Brain pericyte (primary cell): ENCODE measurements at regions not wholly inside any gene's neighbourhood (a gene's known extent, or its start where the extent isn't known, plus 50 kb on each side); places are given as distances from the start of the nearest gene placed in this dataset.
"Not testable (repeated sequence)": the region's sequence is repeated elsewhere in the genome, so short reads cannot be mapped to it uniquely, and the experiment has no call there.

Experiments used
- DNase-seq: peaks from one replicate; pipeline ENCODE4 v3.0.0-alpha.2; 2012; ENCODE audit warnings: low read depth, low spot score

DNA sequence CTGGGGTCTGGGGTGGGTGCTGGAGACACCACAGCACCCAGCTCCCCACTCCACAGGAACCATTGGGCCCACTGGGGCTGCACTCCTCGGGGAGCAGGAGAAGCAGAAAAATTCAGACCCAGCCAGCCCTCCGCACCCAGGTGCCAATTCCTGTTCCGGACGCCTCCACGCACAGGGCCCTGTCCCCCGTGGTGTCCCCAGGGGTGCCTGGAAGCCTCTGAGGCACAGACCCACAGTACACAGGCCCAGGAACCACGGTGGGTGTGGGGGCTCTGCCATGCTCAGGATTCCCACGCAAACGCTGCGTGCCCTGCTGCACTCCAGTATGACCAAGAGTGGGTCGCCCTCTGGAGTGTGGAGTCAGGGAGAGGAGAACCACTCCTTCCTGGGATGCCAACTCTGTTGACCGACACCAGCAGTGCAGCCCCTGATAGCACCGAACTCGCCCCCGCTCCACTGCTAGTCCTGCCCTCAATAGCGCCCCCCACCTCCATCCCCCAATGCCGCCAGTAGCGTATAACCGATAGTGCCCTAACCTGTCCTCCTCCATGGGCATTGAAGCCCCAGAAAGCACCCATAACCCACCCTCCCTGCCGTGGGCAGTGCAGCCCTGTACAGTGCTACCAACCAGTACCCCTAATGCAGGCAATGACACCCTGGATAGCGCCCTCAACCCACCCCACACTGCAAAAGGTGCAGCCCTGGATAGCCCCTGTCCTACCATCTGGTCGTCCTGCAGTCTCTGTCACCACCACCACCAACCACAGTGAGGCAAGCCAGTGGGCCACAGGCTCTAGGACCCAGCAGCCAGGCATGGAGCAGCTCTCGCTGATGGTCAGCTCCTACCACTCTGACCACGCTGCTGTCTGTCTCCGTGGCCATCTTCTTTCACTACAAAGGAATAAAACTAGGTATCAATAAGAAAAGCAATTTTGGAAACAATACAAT lies 2877.2 kb downstream of the RPIA start:
- not testable (repeated sequence) for DNase-seq

DNA sequence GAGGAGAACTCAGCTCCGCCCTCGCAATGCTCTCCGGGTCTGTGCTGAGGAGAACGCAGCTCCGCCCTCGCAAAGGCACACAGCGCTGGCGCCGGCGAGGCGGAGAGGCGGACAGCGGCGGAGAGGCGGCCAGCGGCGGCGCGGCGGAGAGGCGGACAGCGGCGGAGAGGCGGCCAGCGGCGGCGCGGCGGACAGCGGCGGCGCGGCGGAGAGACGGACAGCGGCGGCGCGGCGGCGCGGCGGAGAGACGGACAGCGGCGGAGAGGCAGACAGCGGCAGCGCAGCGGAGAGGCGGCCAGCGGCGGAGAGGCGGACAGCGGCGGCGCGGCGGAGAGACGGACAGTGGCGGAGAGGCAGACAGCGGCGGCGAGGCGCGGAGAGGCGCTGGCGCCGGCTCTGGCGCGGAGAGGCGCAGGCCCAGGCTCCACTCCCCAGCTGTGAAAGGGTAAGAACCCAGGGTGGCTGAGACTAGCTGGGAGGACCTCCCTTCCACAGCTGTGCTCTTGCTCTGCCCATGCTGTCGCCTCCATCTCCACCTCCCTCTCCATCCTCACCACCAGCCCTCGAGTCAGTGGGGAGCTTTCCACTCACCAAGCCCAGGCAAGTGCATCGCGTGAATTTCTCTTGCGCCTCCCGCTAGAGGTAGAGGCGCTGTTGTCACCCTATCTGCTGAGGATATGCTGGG lies 2879.9 kb downstream of the RPIA start:
- not testable (repeated sequence) for DNase-seq

DNA sequence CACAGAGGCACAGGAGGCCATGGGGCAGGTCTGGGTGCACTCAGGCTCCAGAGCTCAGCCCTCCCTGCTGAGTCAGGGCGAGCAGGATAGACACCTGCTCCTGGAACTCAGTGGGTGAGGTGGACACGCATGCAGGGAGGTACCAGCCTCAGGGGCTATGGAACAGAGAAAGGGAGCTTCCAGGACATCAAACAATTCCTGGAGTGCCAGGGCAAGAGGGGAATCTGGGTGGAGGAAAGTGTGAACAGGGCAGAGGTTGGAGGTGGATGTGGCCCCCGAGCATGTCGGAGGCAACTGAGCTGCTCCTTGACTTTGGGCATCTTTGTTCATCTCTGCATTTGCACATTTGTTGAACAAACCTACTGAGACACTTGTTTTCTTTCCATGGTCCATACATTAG lies 2881.5 kb downstream of the RPIA start:
- not testable (repeated sequence) for DNase-seq

DNA sequence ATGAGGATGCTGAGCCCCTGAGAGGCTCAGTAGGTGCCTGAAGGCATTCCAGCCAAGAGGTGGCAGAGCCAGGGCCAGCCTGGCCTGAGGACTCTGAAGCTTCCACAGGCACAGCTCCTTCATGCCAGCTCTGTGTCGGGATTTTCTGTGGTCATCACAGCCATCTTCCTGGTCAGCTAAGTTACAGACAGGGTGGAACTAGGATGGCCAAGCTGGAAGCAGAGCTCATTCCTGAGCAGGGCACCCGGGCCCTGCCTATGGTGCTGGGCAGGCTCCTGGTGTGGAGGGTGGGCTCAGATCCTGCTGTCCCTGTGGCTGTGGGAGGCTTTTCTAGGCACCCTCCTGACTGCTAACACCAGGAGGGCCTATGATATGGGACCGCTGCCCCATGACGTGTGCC lies 2882.3 kb downstream of the RPIA start:
- DNase-seq, result not testable (repeated sequence)

DNA sequence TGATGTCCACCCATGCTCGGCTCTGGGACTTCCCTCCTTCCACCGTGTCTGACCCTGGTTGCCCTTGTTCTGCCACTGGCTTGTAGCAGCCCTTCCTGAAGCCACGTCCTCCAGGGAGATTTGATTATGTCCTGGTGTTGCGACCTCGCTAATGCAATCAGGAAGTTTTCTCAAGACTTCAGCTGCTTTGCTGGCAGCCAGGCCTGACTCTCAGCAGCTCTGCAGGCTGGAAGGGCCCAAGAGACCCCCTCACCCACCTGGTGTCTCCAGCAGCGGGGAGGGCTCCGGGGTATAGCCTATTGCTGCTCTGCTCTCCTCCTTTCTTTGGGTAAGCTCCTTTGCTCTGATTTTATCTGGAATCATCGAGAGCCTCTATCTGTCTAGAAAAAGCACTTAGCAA lies 2882.8 kb downstream of the RPIA start:
- DNase-seq, result not testable (repeated sequence)

DNA sequence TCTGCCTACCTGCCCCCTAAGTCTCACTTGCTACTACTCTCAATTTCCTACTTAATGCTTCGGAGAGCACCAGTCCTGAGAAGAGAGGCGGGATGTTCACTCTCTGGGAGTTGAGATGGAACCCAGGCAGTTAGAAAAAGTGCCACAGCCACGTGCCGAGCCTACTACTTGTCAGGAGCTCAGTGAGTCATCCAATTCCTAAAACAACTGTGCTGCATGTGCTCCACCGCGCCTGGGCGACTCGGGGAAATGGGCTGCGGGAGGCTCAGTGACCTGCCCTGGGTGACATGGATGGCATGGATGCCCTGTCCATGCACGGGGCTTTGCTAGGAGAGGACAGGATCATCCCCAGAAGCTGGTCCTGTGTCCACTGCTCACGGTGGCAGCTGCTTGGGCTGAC lies 2884.2 kb downstream of the RPIA start:
- not testable (repeated sequence) for DNase-seq

DNA sequence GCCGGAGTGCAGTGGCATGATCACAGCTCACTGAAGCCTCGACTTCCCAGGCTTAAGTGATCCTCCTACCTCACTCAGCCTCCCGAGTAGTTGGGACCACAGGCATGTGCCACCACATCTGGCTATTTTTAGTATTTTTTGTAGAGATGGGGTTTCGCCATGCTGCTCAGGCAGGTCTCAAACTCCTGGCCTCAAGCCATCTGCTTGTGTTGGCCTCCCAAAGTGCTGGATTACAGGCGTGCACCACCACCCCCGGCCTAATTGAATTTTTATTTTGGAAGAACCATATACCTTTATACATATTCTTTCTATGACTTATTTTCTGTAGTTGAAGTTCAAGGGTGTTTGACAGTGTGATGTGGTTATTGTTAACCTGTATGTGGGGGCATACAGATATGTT lies 2885.9 kb downstream of the RPIA start:
- not testable (repeated sequence) for DNase-seq

DNA sequence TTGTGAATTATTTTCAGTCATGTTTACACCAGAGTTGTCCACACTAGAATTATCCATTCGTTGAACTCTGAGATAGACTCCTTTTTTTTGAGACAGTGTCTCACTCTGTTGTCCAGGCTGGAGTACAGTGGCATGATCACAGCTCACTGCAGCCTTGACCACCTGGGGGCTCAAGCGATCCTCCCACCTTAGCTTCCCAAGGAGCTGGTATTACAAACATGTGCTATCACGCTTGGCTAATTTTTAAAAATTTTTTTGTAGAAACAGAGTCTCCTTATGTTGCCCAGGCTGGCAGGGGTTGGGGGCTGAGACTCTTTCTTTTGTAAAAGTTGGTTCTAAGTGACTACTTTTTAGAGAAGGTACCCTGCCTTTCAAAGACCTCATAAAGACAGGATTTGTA lies 2887.2 kb downstream of the RPIA start:
- not testable (repeated sequence) for DNase-seq

DNA sequence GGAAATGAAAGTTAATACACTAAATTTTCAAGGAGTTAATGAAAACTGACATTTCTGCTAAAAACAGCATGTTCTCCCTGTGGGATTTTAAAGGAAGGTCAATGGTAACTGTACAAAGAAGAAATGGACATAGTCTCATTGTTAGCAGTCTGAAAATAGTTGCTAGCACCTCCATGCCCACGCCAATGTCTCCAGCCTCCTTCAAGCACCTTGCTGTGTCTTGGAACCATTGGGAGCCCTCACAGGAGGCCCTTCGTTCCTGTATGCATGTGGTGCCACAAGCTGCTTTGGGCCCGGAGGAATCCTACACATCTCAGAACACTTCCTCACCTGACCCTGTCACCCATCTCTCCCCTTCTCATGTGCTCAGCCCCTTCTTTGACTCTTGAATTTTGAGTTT lies 2888.1 kb downstream of the RPIA start:
- DNase-seq, result not testable (repeated sequence)

DNA sequence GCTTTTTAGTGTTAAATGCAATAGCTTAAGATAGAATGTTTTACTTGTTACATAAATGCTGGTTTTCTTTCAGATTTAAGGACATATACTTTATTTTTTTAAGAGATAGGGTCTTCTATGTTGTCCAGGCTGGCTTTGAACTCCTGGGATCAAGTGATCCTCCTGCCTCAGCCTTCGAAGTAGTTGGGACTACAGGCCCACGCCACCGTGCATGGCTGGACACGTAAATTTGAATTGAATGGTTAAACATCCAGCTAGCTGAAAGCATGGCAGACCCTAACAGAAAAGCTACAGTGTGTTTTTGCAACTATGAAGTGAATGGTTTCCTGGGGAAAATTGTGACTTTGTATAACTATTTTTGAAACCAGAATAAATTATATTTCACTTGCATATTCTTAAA lies 2888.6 kb downstream of the RPIA start:
- DNase-seq, result not testable (repeated sequence)

DNA sequence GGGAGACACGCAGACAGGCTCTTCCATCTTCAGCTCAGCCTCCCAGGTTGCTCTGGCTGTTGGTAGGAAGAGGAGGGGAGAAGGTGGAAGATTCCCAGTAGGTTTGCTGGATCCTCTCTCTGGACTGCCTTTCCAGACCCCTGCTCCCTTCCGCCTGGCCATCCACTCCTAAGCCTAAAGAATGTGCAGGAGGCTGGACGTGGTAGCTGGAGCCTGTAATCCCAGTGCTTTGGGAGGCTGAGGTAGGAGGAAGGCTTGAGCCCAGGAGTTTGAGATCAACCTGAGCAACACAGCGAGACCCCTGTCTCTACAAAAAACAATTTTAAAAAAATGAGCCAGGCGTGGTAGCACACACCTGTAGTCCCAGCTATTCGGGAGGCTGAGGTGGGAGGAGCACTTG lies 2895.6 kb downstream of the RPIA start:
- not testable (repeated sequence) for DNase-seq

DNA sequence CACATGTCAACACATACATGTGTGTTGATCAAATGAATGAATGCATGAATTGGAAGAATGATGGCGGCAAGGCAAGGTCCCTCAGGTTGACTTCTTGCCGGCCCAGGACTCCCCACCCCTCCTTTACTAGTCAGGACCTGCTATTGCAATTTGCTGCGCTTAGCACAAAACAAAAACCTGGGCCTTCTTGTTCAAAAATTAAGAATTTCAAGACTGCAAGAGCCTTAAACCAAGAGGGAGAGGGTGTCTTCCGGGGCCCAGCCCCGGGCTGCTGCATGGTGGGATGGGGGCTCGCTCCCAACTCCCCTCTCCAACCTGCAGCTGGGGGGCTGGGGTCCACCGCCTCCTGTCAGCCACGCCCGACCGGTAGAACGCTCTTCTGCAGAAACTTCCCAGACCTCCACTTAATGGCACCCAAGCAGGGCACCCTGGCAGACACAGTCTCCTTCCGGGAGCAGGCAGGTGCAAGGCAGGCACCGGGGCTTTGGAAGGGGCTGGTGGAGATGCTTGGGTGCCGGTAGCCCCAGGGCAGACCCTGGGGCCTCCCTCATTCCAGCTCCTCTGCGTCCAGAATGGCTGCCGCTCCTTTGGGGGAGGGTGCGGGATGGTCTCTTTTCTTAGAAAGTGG lies 2896.5 kb downstream of the RPIA start:
- not testable (repeated sequence) for DNase-seq

DNA sequence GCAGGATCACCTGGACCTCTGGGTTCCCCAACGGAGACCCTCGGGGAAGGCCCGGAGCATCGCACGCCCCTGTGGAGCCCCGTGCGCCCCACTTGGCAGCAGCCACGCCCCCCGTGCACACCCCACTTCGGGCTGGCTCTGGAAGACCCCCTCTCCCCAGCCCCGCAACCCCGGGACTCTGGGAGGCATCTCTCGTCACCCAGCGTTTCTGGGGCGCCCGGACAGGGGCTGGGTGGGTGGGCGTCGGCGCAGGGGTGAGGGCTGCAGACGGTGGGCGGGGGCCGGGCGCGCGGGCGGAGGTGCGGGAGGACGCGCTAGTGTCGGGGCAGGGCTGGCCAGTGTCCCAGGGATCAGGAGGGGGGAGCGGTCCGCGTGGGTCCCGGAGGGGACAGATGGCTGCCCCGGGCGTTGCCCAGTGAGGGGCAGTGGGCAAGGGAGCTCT lies 2897.3 kb downstream of the RPIA start:
- DNase-seq, result not testable (repeated sequence)

DNA sequence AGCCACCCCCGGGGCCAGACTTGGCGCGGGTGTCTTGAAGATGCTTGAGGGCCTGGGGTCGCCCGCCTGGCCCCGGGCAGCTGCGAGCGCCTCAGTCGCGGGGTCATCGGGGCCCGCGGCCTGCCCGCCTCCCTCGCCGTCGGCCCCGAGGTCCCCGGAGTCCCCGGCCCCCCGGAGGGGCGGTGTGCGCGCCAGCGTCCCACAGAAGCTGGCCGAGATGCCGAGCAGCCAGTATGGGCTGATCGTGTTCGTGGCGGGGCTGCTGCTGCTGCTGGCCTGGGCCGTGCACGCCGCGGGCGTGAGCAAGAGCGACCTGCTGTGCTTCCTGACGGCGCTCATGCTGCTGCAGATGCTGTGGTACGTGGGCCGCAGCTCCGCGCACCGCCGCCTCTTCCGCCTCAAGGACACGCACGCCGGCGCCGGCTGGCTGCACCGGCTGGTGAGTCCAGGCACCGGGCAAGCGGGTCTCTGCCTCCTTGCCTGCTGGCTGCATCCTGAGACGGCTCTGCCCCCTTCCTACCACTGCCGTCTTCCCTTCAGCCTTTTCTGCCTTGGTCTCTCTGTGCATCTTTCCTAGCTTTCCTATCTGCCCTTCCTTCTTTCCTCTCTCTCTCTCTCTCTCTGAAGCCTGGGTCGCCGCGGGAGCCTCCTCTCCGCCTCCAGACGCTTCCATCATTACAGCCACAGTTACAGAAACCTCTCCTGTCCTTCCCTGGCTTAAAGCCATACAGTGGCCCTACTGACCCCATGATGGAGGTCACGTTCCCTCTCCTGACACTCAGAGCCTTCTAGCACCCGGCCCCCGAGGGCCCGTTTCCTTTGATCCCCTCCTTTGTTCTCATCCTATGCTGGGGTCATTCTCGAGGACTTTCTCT lies 2898.2 kb downstream of the RPIA start:
- DNase-seq, result not testable (repeated sequence)

DNA sequence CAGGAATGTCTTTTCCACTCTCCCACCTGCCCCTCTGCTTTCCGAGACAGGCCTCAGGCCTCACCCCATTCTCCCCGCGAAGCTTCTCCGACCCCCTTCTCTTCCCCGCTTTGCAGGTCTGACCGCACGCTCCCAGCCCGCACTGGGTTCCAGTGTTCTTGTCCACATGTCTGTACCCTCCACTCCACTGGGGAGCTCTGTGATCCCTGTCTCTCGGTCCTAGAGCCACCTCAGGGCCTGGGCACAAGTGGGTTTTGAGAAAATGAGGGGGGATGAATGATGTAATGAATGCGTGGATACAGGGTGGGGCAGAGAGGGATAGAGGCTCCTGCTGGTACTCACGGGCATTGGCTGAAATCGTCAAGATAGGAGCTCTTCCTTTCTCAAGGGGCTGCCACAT lies 2898.9 kb downstream of the RPIA start:
- DNase-seq, result not testable (repeated sequence)

DNA sequence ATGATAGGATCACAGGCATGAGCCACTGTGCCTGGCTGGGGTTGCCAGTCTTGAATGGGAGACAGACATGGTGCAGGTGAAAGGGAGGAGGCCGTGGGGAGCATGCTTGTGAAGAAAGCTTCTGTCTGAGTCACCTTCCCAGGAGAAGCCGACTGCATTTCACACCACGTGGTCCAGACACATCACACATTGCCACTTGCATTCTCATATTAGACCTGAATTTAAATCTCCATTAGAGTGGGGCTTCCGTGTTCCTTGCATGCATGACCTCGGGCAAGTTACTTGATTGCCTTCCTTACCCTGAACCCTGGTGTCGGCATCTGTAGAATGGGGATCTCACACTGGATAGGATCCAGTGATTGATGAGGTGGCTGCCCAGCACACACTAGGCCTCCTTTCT lies 2899.6 kb downstream of the RPIA start:
- not testable (repeated sequence) for DNase-seq

DNA sequence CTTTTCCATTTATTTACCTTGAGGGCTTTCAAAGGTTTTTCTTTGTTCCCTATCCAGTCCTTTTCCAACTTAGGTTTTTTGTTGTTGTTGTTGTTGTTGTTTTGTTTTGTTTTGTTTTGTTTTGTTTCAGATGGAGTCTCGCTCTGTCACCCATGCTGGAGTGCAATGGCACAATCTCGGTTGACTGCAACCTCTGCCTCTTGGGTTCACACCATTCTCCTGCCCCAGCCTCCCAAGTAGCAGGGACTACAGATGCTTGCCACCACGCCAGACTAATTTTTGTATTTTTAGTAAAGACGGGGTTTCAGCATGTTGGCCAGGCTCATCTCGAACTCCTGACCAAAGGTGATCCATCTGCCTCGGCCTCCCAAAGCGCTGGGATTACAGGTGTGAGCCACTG lies 2906.0 kb downstream of the RPIA start:
- not testable (repeated sequence) for DNase-seq

DNA sequence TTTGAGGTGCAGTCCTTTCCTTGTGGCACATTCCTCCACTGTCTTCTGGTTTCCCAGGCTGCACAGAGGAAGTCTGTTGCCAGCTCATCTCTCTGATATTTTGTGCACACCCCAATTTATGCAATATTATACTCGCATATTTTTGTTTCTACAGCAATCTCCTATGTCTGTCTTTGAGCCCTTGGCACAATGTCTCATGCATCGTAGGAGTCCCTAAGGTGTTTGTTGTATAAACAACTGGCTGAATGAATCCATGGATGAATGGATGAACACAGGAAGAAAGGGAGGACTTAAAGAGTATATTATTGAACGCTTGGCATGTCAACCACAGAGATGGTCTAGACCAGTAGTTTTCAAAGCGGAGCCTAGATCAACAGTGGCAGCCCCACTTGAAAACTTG lies 2907.0 kb downstream of the RPIA start:
- not testable (repeated sequence) for DNase-seq

DNA sequence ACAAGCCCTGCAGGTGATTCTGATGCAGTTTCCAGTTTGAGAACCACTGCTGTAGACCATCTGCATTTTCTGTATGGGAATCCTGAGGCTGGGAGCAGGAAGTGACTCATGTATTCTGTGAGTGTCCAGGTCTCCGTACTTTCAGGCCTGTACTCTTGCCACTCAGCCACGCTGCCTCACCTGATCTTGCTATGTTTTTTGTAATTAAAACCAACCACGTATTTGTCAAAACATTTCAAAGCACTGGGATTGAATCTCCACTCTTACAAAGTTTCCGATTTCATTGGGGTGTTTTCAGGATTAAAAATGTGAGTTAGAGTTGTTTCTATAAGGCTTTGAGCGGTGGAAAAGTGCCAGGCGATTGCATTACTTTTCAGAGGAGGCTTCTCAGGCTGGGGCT lies 2907.5 kb downstream of the RPIA start:
- not testable (repeated sequence) for DNase-seq

DNA sequence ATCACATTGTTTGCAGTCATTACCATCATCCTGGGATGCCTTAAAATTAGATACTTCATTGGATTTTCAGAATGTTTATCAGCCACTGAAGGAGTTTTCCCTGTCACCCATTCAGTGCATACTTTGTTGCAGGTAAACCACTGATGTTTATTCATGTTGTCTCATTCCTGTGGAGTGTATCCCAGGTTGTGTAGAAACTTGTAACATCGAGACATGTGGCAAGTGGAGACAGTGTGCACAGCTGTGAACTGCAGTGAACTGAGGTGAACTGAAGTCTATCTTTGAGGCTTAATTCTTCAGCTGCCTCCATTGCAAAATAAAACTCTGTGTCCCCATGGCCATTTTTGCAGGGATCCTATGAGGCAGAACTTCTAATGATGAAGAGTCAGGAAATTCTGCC lies 2911.4 kb downstream of the RPIA start:
- not testable (repeated sequence) for DNase-seq

DNA sequence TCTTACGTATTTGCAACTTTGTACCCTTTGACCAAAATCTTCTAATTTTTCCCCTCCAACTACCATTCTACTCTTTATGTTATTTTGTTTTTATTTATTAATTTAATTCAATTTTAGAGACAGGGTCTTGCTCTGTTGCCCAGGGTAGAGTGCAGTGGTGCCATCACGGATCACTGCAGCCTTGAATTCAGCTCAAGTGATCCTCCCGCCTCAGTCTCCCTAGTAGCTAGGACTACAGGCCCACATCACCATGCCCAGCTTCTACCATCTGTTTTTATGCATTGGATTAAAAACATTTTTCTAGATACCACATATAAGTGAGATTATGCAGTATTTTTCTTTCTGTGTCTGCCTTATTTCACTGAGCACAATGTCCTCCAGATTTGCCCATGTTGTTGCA lies 2912.5 kb downstream of the RPIA start:
- not testable (repeated sequence) for DNase-seq
